Mesodermal cell (in vitro differentiated cells): ENCODE measurements at regions not wholly inside any gene's neighbourhood (a gene's known extent, or its start where the extent isn't known, plus 50 kb on each side); places are given as distances from the start of the nearest gene placed in this dataset.
"Not testable (repeated sequence)": the region's sequence is repeated elsewhere in the genome, so short reads cannot be mapped to it uniquely, and the experiment has no call there.

Source experiments
- H3K27ac ChIP-seq: 2 replicates; pipeline ENCODE4 v1.7.0; 2013; ENCODE audit warnings: mild to moderate bottlenecking, low read depth, low read length, moderate library complexity; ENCODE audit not compliant: severe bottlenecking
- H3K36me3 ChIP-seq: 2 replicates; pipeline ENCODE4 v1.7.1; 2013; ENCODE audit warnings: mild to moderate bottlenecking, low read length, moderate library complexity; ENCODE audit not compliant: control insufficient read depth, insufficient read depth
- H3K4me1 ChIP-seq: one replicate; pipeline ENCODE4 v1.7.1; 2013; ENCODE audit warnings: mild to moderate bottlenecking, low read length; ENCODE audit not compliant: insufficient read depth, control insufficient read depth, poor library complexity, severe bottlenecking
- H3K4me3 ChIP-seq: 2 replicates; pipeline ENCODE4 v1.7.0; 2013; ENCODE audit warnings: low read length, control low read depth, mild to moderate bottlenecking; ENCODE audit not compliant: insufficient read depth, poor library complexity, severe bottlenecking; ENCODE audit errors: extremely low read depth
- H3K9me3 ChIP-seq: 2 replicates; pipeline ENCODE4 v1.7.1; 2013; ENCODE audit warnings: mild to moderate bottlenecking, low read length, moderate library complexity; ENCODE audit not compliant: control insufficient read depth
- WGBS, 2 experiments: methylation state at CpG; one replicate each; pipeline ENCODE4 v1.1.5; 2013; ENCODE audit warnings: missing lambda C conversion rate in 2 of 2; ENCODE audit not compliant: insufficient coverage in 2 of 2; 5-methylcytosine and 5-hydroxymethylcytosine counted together

- Histone ChIP-seq H3K9me3 (no peaks in the 10 kb centered on the region), H3K4me1 (no peaks in the 10 kb centered on the region), H3K27ac (no peak overlapping the region), H3K4me3 (no peak overlapping the region), H3K36me3 (no peaks in the 10 kb centered on the region)
- WGBS, 2 experiments, result 100% methylated on average over 4 of the region's 5 CpGs
Observed at GRCh38 chr10:76640806-76641205, 996.8 kb downstream of the KCNMA1 start.

GRCh38 chr10:76632767-76633051, 1004.9 kb downstream of the KCNMA1 start:
- no CpG with 5 or more reads among the region's 1 CpG for WGBS, 2 experiments
- no peaks in the 10 kb centered on the region for H3K9me3 ChIP-seq
- no peaks in the 10 kb centered on the region for H3K36me3 ChIP-seq
- no peak overlapping the region for H3K4me3 ChIP-seq
- no peaks in the 10 kb centered on the region for H3K4me1 ChIP-seq
- H3K27ac ChIP-seq, result no peak overlapping the region

GRCh38 chr10:76631884-76632766, 1005.5 kb downstream of the KCNMA1 start:
- Histone ChIP-seq H3K36me3 (no peaks in the 10 kb centered on the region), H3K4me1 (no peaks in the 10 kb centered on the region), H3K27ac (no peak overlapping the region), H3K4me3 (no peak overlapping the region), H3K9me3 (no peaks in the 10 kb centered on the region)
- 43 to 46% methylated on average over 9 to 12 of the region's 16 CpGs for WGBS, 2 experiments

GRCh38 chr10:76631036-76631670, 1006.5 kb downstream of the KCNMA1 start:
- H3K36me3 ChIP-seq, result no peaks in the 10 kb centered on the region
- no peak overlapping the region for H3K4me3 ChIP-seq
- no peaks in the 10 kb centered on the region for H3K9me3 ChIP-seq
- H3K27ac ChIP-seq, result no peak overlapping the region
- 91 to 96% methylated on average over 5 of the region's 5 CpGs for WGBS, 2 experiments
- no peaks in the 10 kb centered on the region for H3K4me1 ChIP-seq

- H3K4me1 ChIP-seq, result no peaks in the 10 kb centered on the region
- H3K27ac ChIP-seq, result no peak overlapping the region
- no peaks in the 10 kb centered on the region for H3K9me3 ChIP-seq
- WGBS, 2 experiments, result no CpG with 5 or more reads among the region's 1 CpG
- H3K36me3 ChIP-seq, result no peaks in the 10 kb centered on the region
- H3K4me3 ChIP-seq, result no peak overlapping the region
Observed at GRCh38 chr10:76628801-76629200, 1008.8 kb downstream of the KCNMA1 start.

- Histone ChIP-seq H3K36me3 (no peaks in the 10 kb centered on the region), H3K27ac (no peak overlapping the region), H3K4me3 (no peak overlapping the region), H3K4me1 (no peaks in the 10 kb centered on the region), H3K9me3 (no peaks in the 10 kb centered on the region)
- 77 to 100% methylated on average over 2 of the region's 2 CpGs for WGBS, 2 experiments
Observed at GRCh38 chr10:76626386-76626785, 1011.2 kb downstream of the KCNMA1 start.

- 90 to 96% methylated on average over 4 to 6 of the region's 6 CpGs for WGBS, 2 experiments
- H3K36me3 ChIP-seq, result no peaks in the 10 kb centered on the region
- no peak overlapping the region for H3K4me3 ChIP-seq
- no peak overlapping the region for H3K27ac ChIP-seq
- no peaks in the 10 kb centered on the region for H3K9me3 ChIP-seq
- H3K4me1 ChIP-seq, result no peaks in the 10 kb centered on the region
Observed at GRCh38 chr10:76624470-76624869, 1013.1 kb downstream of the KCNMA1 start.

GRCh38 chr10:76621886-76622620, 1015.6 kb downstream of the KCNMA1 start:
- WGBS, 2 experiments, result 86 to 90% methylated on average over 1 of the region's 2 CpGs
- Histone ChIP-seq H3K36me3 (no peaks in the 10 kb centered on the region), H3K27ac (no peak overlapping the region), H3K9me3 (no peaks in the 10 kb centered on the region), H3K4me3 (no peak overlapping the region), H3K4me1 (no peaks in the 10 kb centered on the region)

- Histone ChIP-seq H3K4me1 (no peaks in the 10 kb centered on the region), H3K4me3 (no peak overlapping the region), H3K9me3 (no peaks in the 10 kb centered on the region), H3K27ac (no peak overlapping the region), H3K36me3 (no peaks in the 10 kb centered on the region)
- 80% methylated on average over 1 of the region's 1 CpG for WGBS, 2 experiments
Observed at GRCh38 chr10:76618641-76619040, 1019.0 kb downstream of the KCNMA1 start.

- no peak overlapping the region for H3K4me3 ChIP-seq
- H3K9me3 ChIP-seq, result no peaks in the 10 kb centered on the region
Observed at GRCh38 chr10:76618171-76618570, 1019.4 kb downstream of the KCNMA1 start.

GRCh38 chr10:76616666-76617065, 1020.9 kb downstream of the KCNMA1 start:
- not testable (repeated sequence) for H3K4me1 ChIP-seq, H3K36me3 ChIP-seq, H3K4me3 ChIP-seq, H3K9me3 ChIP-seq, H3K27ac ChIP-seq

More at GRCh38 chr10:76618171-76618570, 1019.4 kb downstream of the KCNMA1 start:
- Histone ChIP-seq H3K4me1 (no peaks in the 10 kb centered on the region), H3K36me3 (no peaks in the 10 kb centered on the region), H3K27ac (no peak overlapping the region)
- 100% methylated on average over 2 of the region's 2 CpGs for WGBS, 2 experiments
